ENCODE measurements at regions not wholly inside any gene's neighbourhood (a gene's known extent, or its start where the extent isn't known, plus 50 kb on each side); places are given as distances from the start of the nearest gene placed in this dataset.

- Histone ChIP-seq H3K4me1 (ENCODE audit: low read depth) (no peaks in the 10 kb centered on the region), H3K4me3 (no peak overlapping the region), H3K9me3 (no peaks in the 10 kb centered on the region), H3K36me3 (ENCODE audit: low read depth) (no peaks in the 10 kb centered on the region)
- intact Hi-C loops (cut with DNase I, micrococcal nuclease): no loop called here
- TF ChIP-seq, protein P1, sequence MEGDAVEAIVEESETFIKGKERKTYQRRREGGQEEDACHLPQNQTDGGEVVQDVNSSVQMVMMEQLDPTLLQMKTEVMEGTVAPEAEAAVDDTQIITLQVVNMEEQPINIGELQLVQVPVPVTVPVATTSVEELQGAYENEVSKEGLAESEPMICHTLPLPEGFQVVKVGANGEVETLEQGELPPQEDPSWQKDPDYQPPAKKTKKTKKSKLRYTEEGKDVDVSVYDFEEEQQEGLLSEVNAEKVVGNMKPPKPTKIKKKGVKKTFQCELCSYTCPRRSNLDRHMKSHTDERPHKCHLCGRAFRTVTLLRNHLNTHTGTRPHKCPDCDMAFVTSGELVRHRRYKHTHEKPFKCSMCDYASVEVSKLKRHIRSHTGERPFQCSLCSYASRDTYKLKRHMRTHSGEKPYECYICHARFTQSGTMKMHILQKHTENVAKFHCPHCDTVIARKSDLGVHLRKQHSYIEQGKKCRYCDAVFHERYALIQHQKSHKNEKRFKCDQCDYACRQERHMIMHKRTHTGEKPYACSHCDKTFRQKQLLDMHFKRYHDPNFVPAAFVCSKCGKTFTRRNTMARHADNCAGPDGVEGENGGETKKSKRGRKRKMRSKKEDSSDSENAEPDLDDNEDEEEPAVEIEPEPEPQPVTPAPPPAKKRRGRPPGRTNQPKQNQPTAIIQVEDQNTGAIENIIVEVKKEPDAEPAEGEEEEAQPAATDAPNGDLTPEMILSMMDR (IDR thresholded peaks at IDR 0.05): no peak
- ATAC-seq (no peak), DNase-seq (no peak)
Measured at GRCh38 chr18:64956465-64956864, 794.3 kb upstream of the CDH7 start.

- H3K9me3 ChIP-seq: peaks cover 3% of the 10 kb centered on the region
- no peak overlapping the region for H3K4me3 ChIP-seq
- intact Hi-C loops (cut with DNase I, micrococcal nuclease): no loop called here
- DNase-seq: no peak
- no peaks in the 10 kb centered on the region for H3K4me1 ChIP-seq (ENCODE audit: low read depth)
- no peaks in the 10 kb centered on the region for H3K36me3 ChIP-seq (ENCODE audit: low read depth)
- TF ChIP-seq, protein P1 (IDR thresholded peaks at IDR 0.05): no peak
- no peak for ATAC-seq
Measured at GRCh38 chr18:64949885-64950284, 800.9 kb upstream of the CDH7 start.

DNA sequence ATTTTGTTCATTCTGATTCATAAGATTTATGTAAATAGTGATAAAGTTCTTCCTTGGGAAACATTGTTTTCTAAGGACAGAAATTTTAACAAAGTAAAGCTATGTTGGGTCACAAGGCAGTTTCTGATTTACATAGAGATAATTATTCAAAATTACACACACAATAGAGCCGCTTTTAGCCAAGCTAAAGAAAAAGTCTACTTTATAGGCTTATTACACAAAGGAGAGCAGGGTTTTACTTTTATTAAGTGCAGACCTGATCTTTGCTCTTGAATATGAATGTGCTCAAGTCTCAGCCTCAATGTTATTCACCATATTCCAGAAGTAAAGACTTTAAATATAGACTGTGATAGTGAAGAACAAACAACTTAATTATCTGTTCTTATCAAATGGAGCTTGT is 787.8 kb upstream of the LINC00305 start:
- Histone ChIP-seq H3K9me3 (no peaks in the 10 kb centered on the region), H3K4me3 (no peak overlapping the region), H3K4me1 (ENCODE audit: low read depth) (no peaks in the 10 kb centered on the region), H3K36me3 (ENCODE audit: low read depth) (no peaks in the 10 kb centered on the region)
- intact Hi-C loops (cut with DNase I, micrococcal nuclease): no loop called here
- DNase-seq (no peak), ATAC-seq (no peak)
- TF ChIP-seq, protein P1 (IDR thresholded peaks at IDR 0.05): no peak

DNA sequence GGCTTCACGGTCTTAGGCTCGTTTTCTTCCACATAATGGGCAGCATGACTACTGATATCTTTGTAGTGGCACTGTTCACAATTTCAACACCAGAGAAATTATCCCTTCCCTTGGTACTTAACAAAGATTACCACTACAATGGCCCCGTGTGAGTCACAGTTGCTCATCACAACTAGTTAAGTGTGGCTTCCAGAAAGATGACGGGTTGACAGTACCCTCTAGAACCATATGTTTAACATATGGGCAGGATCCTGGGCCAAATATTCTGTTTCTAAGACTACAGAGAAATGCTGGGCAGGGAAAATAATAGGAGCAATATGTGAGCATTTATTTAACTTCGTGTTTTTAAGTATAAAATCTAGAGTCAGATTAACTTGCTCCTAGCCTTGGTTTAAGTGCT is 780.1 kb upstream of the LINC00305 start:
- no peaks in the 10 kb centered on the region for H3K4me1 ChIP-seq (ENCODE audit: low read depth)
- no peaks in the 10 kb centered on the region for H3K9me3 ChIP-seq
- TF ChIP-seq, protein P1 (IDR thresholded peaks at IDR 0.05): no peak
- intact Hi-C loops (cut with DNase I, micrococcal nuclease): no loop called here
- no peak overlapping the region for H3K4me3 ChIP-seq
- no peaks in the 10 kb centered on the region for H3K36me3 ChIP-seq (ENCODE audit: low read depth)
- no peak for ATAC-seq
- no peak for DNase-seq

GRCh38 chr18:64919971-64920570 is 771.2 kb upstream of the LINC00305 start:
- H3K4me3 ChIP-seq: no peak overlapping the region
- H3K9me3 ChIP-seq: no peaks in the 10 kb centered on the region
- H3K36me3 ChIP-seq (ENCODE audit: low read depth): no peaks in the 10 kb centered on the region
- ATAC-seq (no peak), DNase-seq (no peak)
- TF ChIP-seq, protein P1 (IDR thresholded peaks at IDR 0.05): no peak
- intact Hi-C loops (cut with DNase I, micrococcal nuclease): no loop called here
- H3K4me1 ChIP-seq (ENCODE audit: low read depth): no peaks in the 10 kb centered on the region

GRCh38 chr18:64918851-64919250 is 770.0 kb upstream of the LINC00305 start:
- no peak for ATAC-seq
- intact Hi-C loops (cut with DNase I, micrococcal nuclease): no loop called here
- Histone ChIP-seq H3K9me3 (no peaks in the 10 kb centered on the region), H3K4me1 (ENCODE audit: low read depth) (no peaks in the 10 kb centered on the region), H3K36me3 (ENCODE audit: low read depth) (no peaks in the 10 kb centered on the region), H3K4me3 (no peak overlapping the region)
- no peak for DNase-seq
- TF ChIP-seq, protein P1 (IDR thresholded peaks at IDR 0.05): no peak

All from mucosa of descending colon (tissue), 3 donors.